Neural progenitor cell (in vitro differentiated cells): ENCODE measurements at regions not wholly inside any gene's neighbourhood (a gene's known extent, or its start where the extent isn't known, plus 50 kb on each side); places are given as distances from the start of the nearest gene placed in this dataset.
A peak's percentile ranks its signal among the peaks of the same experiment; 100 is the strongest.

Source experiments
- DNase-seq: peaks from one replicate; pipeline ENCODE4 v3.0.0-alpha.2; 2016; ENCODE audit warnings: low spot score
- H2AFZ ChIP-seq: fragments of 200-600 bp; sonication (generic); replicated peaks from 2 replicates; pipeline ENCODE4 v1.6.1; 2016; ENCODE audit warnings: antibody characterized with exemption
- H3F3A ChIP-seq: fragments of 200-600 bp; sonication (generic); 2 replicates; pipeline ENCODE4 v1.6.1; 2016; ENCODE audit warnings: antibody characterized with exemption, low read depth
- H3K27ac ChIP-seq: fragments of 200-600 bp; sonication (generic); 2 replicates; pipeline ENCODE4 v1.5.1; 2016; ENCODE audit warnings: mild to moderate bottlenecking
- H3K27me3 ChIP-seq: fragments of 200-600 bp; sonication (generic); 2 replicates; pipeline ENCODE4 v1.6.1; 2016; ENCODE audit warnings: mild to moderate bottlenecking, moderate library complexity
- H3K36me3 ChIP-seq: fragments of 200-600 bp; sonication (generic); 2 replicates; pipeline ENCODE4 v1.5.1; 2016
- H3K4me1 ChIP-seq: fragments of 200-600 bp; sonication (generic); 2 replicates; pipeline ENCODE4 v1.6.1; 2016; ENCODE audit warnings: mixed run types
- H3K4me2 ChIP-seq: fragments of 200-600 bp; sonication (generic); 2 replicates; pipeline ENCODE4 v1.6.1; 2016
- H3K4me3 ChIP-seq: fragments of 200-600 bp; sonication (generic); 2 replicates; pipeline ENCODE4 v1.5.1; 2016
- H3K79me2 ChIP-seq: fragments of 200-600 bp; sonication (generic); 2 replicates; pipeline ENCODE4 v1.6.1; 2016; ENCODE audit warnings: low read depth
- H3K9ac ChIP-seq: fragments of 200-600 bp; sonication (generic); 2 replicates; pipeline ENCODE4 v1.6.1; 2016
- H3K9me3 ChIP-seq: fragments of 200-600 bp; sonication (generic); 2 replicates; pipeline ENCODE4 v1.5.1; 2016; ENCODE audit warnings: low read depth
- H4K20me1 ChIP-seq: fragments of 200-600 bp; sonication (generic); 2 replicates; pipeline ENCODE4 v1.6.1; 2016; ENCODE audit warnings: low read depth
- H3K27ac Mint-ChIP-seq: 3 replicates; pipeline ENCODE4 v1.8.0; 2021; ENCODE audit warnings: mixed read lengths
- H3K27me3 Mint-ChIP-seq: 2 replicates; pipeline ENCODE4 v1.8.0; 2022; ENCODE audit warnings: low read depth, mild to moderate bottlenecking, inconsistent platforms, moderate library complexity, mixed read lengths; ENCODE audit not compliant: insufficient read depth
- H3K36me3 Mint-ChIP-seq: 3 replicates; pipeline ENCODE4 v1.8.0; 2021; ENCODE audit warnings: mixed read lengths
- H3K4me1 Mint-ChIP-seq: 3 replicates; pipeline ENCODE4 v1.8.0; 2021; ENCODE audit warnings: mixed read lengths
- H3K4me3 Mint-ChIP-seq: 3 replicates; pipeline ENCODE4 v1.8.0; 2021; ENCODE audit warnings: mild to moderate bottlenecking, moderate library complexity, mixed read lengths
- H3K9me3 Mint-ChIP-seq: 3 replicates; pipeline ENCODE4 v1.8.0; 2020; ENCODE audit warnings: mixed read lengths
- CTCF ChIP-seq: fragments of 200-600 bp; sonication (generic); IDR thresholded peaks from 2 replicates; pipeline ENCODE4 v1.5.1; 2017; ENCODE audit warnings: antibody characterized with exemption, mild to moderate bottlenecking
- EZH2 ChIP-seq: fragments of 200-600 bp; sonication (generic); IDR thresholded peaks from 2 replicates; pipeline ENCODE4 v1.6.1; 2017; ENCODE audit warnings: antibody characterized with exemption, mild to moderate bottlenecking, moderate library complexity
- EZH2phosphoT487 ChIP-seq: fragments of 200-600 bp; sonication (generic); IDR thresholded peaks from 2 replicates; pipeline ENCODE4 v1.6.1; 2017; ENCODE audit warnings: antibody characterized with exemption

DNA sequence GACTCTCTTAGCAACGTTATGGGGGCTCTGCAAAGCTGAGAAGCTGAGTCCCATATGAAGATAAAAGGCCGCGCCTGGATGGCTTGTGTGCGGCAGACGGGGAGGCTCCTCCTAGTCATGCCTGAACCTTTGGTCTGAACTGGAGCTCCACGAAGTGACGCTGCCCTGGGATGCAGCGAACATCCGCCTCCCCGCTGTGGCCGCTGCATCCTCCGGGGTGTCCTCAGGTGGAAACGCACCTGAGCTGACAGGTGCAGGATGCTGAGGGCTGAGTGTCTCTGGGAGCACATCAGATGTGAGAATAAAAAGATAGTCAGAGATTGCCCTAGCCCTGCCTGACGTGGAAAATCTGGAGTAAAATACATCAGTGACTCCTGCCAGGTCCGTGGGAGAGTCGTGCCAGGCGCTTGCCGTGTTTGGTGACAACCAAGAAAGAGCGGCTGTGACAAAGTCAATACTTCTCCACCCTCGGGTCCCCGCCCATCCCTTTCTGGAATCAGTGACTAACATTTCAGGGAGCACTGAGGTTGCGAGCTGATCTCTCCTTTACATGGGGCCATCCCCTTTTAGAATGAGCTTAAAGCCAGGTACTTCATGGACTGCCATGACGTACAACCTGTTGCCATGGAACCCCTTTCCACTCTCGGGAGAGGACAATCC is 162.8 kb upstream of the AFDN start:
- no peaks in the 10 kb centered on the region for H3K79me2 ChIP-seq
- H4K20me1 ChIP-seq: no peaks in the 10 kb centered on the region
- H3K4me2 ChIP-seq: no peak overlapping the region
- H3K4me3 ChIP-seq: no peak overlapping the region
- Mint-ChIP-seq H3K4me1 (peaks cover 81% of the 10 kb centered on the region), H3K9me3 (no peaks in the 10 kb centered on the region), H3K27ac (peak overlapping the region; percentile 86), H3K4me3 (peak overlapping the region; percentile 58), H3K27me3 (peaks cover 18% of the 10 kb centered on the region), H3K36me3 (no peaks in the 10 kb centered on the region)
- H3K36me3 ChIP-seq: no peaks in the 10 kb centered on the region
- peaks cover 5% of the 10 kb centered on the region for H3F3A ChIP-seq
- H3K9ac ChIP-seq: no peak overlapping the region
- peaks cover 19% of the 10 kb centered on the region for H3K4me1 ChIP-seq
- H3K27ac ChIP-seq: no peak overlapping the region
- H3K9me3 ChIP-seq: no peaks in the 10 kb centered on the region
- no peak overlapping the region for H2AFZ ChIP-seq
- no peak for DNase-seq
- no peak for TF ChIP-seq EZH2phosphoT487
- no peak for TF ChIP-seq EZH2
- no peak for TF ChIP-seq CTCF
- H3K27me3 ChIP-seq: no peaks in the 10 kb centered on the region

GRCh38 chr6:167664678-167665660 is 161.7 kb upstream of the AFDN start:
- Histone ChIP-seq H3K4me2 (no peak overlapping the region), H3F3A (peaks cover 1% of the 10 kb centered on the region), H3K27ac (no peak overlapping the region), H2AFZ (no peak overlapping the region), H3K36me3 (no peaks in the 10 kb centered on the region), H3K27me3 (no peaks in the 10 kb centered on the region), H3K9ac (no peak overlapping the region), H4K20me1 (no peaks in the 10 kb centered on the region), H3K4me1 (peaks cover 19% of the 10 kb centered on the region), H3K4me3 (no peak overlapping the region), H3K79me2 (no peaks in the 10 kb centered on the region), H3K9me3 (no peaks in the 10 kb centered on the region)
- Mint-ChIP-seq H3K9me3 (no peaks in the 10 kb centered on the region), H3K27ac (peak overlapping the region; percentile 83), H3K4me3 (peak overlapping the region; percentile 34), H3K27me3 (peaks cover 21% of the 10 kb centered on the region), H3K4me1 (peaks cover 80% of the 10 kb centered on the region), H3K36me3 (no peaks in the 10 kb centered on the region)
- TF ChIP-seq EZH2phosphoT487 (no peak), EZH2 (no peak), CTCF (no peak)
- DNase-seq: no peak

GRCh38 chr6:167665698-167666330 is 160.9 kb upstream of the AFDN start:
- H3K4me1 Mint-ChIP-seq: peaks cover 79% of the 10 kb centered on the region
- peaks cover 19% of the 10 kb centered on the region for H3K4me1 ChIP-seq
- TF ChIP-seq EZH2 (no peak), CTCF (no peak), EZH2phosphoT487 (no peak)
- H3K4me3 Mint-ChIP-seq: peak overlapping the region; percentile 16
- H3K4me3 ChIP-seq: no peak overlapping the region
- H3K27ac Mint-ChIP-seq: peak overlapping the region; percentile 72
- no peaks in the 10 kb centered on the region for H3K9me3 ChIP-seq
- H4K20me1 ChIP-seq: no peaks in the 10 kb centered on the region
- H3K27me3 ChIP-seq: no peaks in the 10 kb centered on the region
- H3K9me3 Mint-ChIP-seq: no peaks in the 10 kb centered on the region
- no peaks in the 10 kb centered on the region for H3F3A ChIP-seq
- H3K27ac ChIP-seq: no peak overlapping the region
- DNase-seq: no peak
- H3K79me2 ChIP-seq: no peaks in the 10 kb centered on the region
- H3K36me3 ChIP-seq: no peaks in the 10 kb centered on the region
- H3K9ac ChIP-seq: no peak overlapping the region
- no peak overlapping the region for H3K4me2 ChIP-seq
- no peaks in the 10 kb centered on the region for H3K36me3 Mint-ChIP-seq
- peaks cover 25% of the 10 kb centered on the region for H3K27me3 Mint-ChIP-seq
- H2AFZ ChIP-seq: no peak overlapping the region
